ENCODE measurements at regions not wholly inside any gene's neighbourhood (a gene's known extent, or its start where the extent isn't known, plus 50 kb on each side); places are given as distances from the start of the nearest gene placed in this dataset.

DNA sequence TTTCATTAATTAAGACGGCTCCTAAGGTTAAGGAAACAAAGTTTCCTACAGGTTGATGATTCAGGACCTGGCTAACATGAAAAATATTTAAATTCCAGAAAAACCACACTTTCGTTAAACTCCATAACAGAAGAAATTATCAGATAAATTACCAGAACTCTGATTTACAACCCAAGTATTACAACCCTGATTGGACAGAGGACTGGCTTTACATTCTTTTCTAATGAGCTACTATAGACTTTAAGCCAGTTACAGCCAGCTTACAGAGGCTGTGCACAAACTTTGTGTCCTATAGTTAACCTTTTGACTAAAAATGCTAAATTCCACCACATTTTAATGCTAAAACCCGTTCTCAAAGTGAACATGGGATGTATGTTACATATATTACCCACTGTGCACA, 458.6 kb downstream of the KCNJ3 start:
- Mint-ChIP-seq H3K27me3 (no peaks in the 10 kb centered on the region), H3K27ac (no peak overlapping the region), H3K4me1 (no peaks in the 10 kb centered on the region), H3K4me3 (no peak overlapping the region), H3K36me3 (no peaks in the 10 kb centered on the region), H3K9me3 (peaks cover 0 to 6% (median 4%) of the 10 kb centered on the region in 7 donors)
- ATAC-seq (ENCODE audit: low read depth in 2 of 2): no peak
- H3K9me3 ChIP-seq (ENCODE audit: control insufficient read depth in 2 of 2, low read length in 2 of 2): peaks cover 0 to 3% of the 10 kb centered on the region in 2 experiments
- no peaks in the 10 kb centered on the region for H3K4me1 ChIP-seq (ENCODE audit: control insufficient read depth, insufficient read depth, low read length, poor library complexity, severe bottlenecking)
- H3K27me3 ChIP-seq (ENCODE audit: control insufficient read depth, insufficient read depth, low read length): no peaks in the 10 kb centered on the region
- H3K4me3 ChIP-seq (ENCODE audit: low read depth, low read length): no peak overlapping the region
- DNase-seq: no peak
- no peak overlapping the region for H3K27ac ChIP-seq (ENCODE audit: insufficient read depth, low read length, poor library complexity, severe bottlenecking)
- no peaks in the 10 kb centered on the region for H3K36me3 ChIP-seq (ENCODE audit: control insufficient read depth, insufficient read depth, low read length)

DNA sequence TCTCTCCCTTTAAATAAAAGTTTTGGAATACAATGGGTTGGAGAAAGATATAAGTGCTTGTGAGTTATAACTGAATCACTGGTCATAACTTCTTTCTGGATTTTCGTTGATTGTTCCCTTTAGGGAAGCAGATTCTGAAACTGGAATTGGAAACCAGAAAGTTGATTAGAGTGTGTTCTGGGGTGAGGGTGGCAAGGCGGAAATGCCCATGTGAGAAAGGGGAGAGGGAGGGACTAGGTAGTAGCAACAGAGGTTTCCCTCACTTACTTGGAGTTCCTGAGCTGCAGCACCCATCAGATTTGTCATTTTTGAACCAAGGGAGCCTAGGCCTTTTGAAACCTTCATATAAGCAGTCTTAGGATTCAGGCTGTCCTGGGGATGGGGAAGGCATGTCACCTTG, 453.4 kb downstream of the KCNJ3 start:
- Histone ChIP-seq H3K27ac (ENCODE audit: insufficient read depth, low read length, poor library complexity, severe bottlenecking) (no peak overlapping the region), H3K4me1 (ENCODE audit: control insufficient read depth, insufficient read depth, low read length, poor library complexity, severe bottlenecking) (no peaks in the 10 kb centered on the region), H3K9me3 (ENCODE audit: control insufficient read depth in 2 of 2, low read length in 2 of 2) (no peaks in the 10 kb centered on the region), H3K4me3 (ENCODE audit: low read depth, low read length) (no peak overlapping the region), H3K36me3 (ENCODE audit: control insufficient read depth, insufficient read depth, low read length) (no peaks in the 10 kb centered on the region), H3K27me3 (ENCODE audit: control insufficient read depth, insufficient read depth, low read length) (no peaks in the 10 kb centered on the region)
- H3K36me3 Mint-ChIP-seq: no peaks in the 10 kb centered on the region
- H3K9me3 Mint-ChIP-seq: peaks cover 2 to 9% (median 4%) of the 10 kb centered on the region in 7 donors
- no peaks in the 10 kb centered on the region for H3K4me1 Mint-ChIP-seq
- no peak overlapping the region for H3K4me3 Mint-ChIP-seq
- H3K27ac Mint-ChIP-seq: peak overlapping the region in 1 of 3 donors; percentile 12
- no peak for DNase-seq
- ATAC-seq (ENCODE audit: low read depth in 2 of 2): no peak
- H3K27me3 Mint-ChIP-seq: no peaks in the 10 kb centered on the region

DNA sequence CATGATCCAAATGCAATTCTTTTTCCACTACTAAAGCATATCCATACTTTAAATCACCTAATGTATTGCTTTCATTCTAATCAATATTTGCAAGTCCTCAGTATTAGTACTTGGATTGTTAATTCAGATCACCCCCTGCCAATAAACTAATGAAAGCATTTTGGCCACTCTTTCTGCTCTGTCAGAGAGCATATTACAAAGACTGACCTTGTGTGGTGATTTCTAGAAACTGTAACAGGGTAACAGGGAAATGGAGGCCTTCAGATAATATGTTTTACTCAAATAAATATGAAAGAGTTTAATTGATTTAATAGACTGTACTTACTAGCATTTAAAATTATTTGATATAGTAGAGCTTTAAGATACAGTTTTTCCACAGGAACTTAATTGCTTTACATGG, 453.0 kb downstream of the KCNJ3 start:
- Mint-ChIP-seq H3K27ac (no peak overlapping the region), H3K9me3 (peaks cover 2 to 9% (median 4%) of the 10 kb centered on the region in 7 donors)
- ATAC-seq (ENCODE audit: low read depth in 2 of 2): no peak

DNA sequence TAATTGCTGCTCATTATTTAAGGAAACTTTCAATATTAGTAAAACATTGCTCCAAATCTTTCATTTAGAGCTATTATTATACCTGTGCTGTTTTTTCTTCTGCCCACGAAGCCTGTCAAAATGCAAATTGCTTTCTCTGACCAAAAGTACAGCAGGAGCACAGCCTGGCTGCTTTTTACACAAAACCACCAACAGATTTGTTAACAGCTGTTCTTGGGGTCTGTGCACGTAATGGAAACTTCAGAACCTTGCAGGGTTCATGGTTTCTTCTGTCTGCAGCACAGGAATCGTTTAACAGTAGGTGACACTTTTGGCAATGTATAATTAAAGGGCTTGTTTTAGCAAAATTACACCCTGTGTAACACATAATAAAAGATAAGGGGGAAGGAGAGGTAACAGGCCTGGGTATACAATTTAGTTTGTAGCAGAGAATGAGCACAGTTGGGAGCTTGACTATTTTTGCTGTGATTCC, 447.3 kb downstream of the KCNJ3 start:
- H3K4me3 ChIP-seq (ENCODE audit: low read depth, low read length): no peak overlapping the region
- no peaks in the 10 kb centered on the region for H3K4me1 Mint-ChIP-seq

More for the DNA sequence above, 453.0 kb downstream of the KCNJ3 start:
- DNase-seq: no peak
- Histone ChIP-seq H3K36me3 (ENCODE audit: control insufficient read depth, insufficient read depth, low read length) (no peaks in the 10 kb centered on the region), H3K4me1 (ENCODE audit: control insufficient read depth, insufficient read depth, low read length, poor library complexity, severe bottlenecking) (no peaks in the 10 kb centered on the region), H3K27ac (ENCODE audit: insufficient read depth, low read length, poor library complexity, severe bottlenecking) (no peak overlapping the region), H3K4me3 (ENCODE audit: low read depth, low read length) (no peak overlapping the region), H3K9me3 (ENCODE audit: control insufficient read depth in 2 of 2, low read length in 2 of 2) (no peaks in the 10 kb centered on the region), H3K27me3 (ENCODE audit: control insufficient read depth, insufficient read depth, low read length) (no peaks in the 10 kb centered on the region)
- Mint-ChIP-seq H3K4me3 (peak overlapping the region in 1 of 4 donors; percentile 11), H3K4me1 (no peaks in the 10 kb centered on the region), H3K36me3 (no peaks in the 10 kb centered on the region), H3K27me3 (no peaks in the 10 kb centered on the region)

DNA sequence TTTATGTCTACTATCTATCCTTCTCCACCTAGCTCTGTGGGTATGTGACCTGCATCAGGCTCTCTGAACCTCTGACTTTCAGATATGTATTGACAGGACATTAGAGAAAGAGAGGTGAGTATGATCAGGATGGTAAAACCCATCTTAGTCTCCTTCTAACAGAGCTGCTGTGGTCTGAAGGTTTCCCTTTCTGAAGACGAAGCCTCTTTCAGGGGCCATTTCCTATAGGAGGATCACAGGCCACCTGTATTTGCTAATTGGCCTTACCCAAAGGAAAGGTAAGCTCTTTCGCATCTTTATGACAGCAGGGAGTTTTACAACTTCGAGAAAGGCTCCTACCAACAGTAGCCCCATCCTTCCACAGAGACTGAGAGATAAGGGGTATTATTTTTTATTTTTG, 442.9 kb downstream of the KCNJ3 start:
- Histone ChIP-seq H3K4me1 (ENCODE audit: control insufficient read depth, insufficient read depth, low read length, poor library complexity, severe bottlenecking) (no peaks in the 10 kb centered on the region), H3K36me3 (ENCODE audit: control insufficient read depth, insufficient read depth, low read length) (no peaks in the 10 kb centered on the region), H3K27ac (ENCODE audit: insufficient read depth, low read length, poor library complexity, severe bottlenecking) (no peak overlapping the region), H3K27me3 (ENCODE audit: control insufficient read depth, insufficient read depth, low read length) (no peaks in the 10 kb centered on the region), H3K4me3 (ENCODE audit: low read depth, low read length) (no peak overlapping the region), H3K9me3 (ENCODE audit: control insufficient read depth in 2 of 2, low read length in 2 of 2) (no peaks in the 10 kb centered on the region)
- Mint-ChIP-seq H3K36me3 (no peaks in the 10 kb centered on the region), H3K27me3 (no peaks in the 10 kb centered on the region), H3K27ac (no peak overlapping the region), H3K4me1 (no peaks in the 10 kb centered on the region), H3K4me3 (no peak overlapping the region), H3K9me3 (peaks cover 0 to 4% (median 2%) of the 10 kb centered on the region in 7 donors)
- ATAC-seq (ENCODE audit: low read depth in 2 of 2) (no peak), DNase-seq (no peak)

More for the DNA sequence above, 447.3 kb downstream of the KCNJ3 start:
- peaks cover 0 to 4% (median 0%) of the 10 kb centered on the region in 7 donors for H3K9me3 Mint-ChIP-seq
- no peaks in the 10 kb centered on the region for H3K27me3 Mint-ChIP-seq
- H3K36me3 Mint-ChIP-seq: no peaks in the 10 kb centered on the region
- H3K27ac Mint-ChIP-seq: peak overlapping the region in 1 of 3 donors; percentile 65
- no peak for DNase-seq
- H3K9me3 ChIP-seq (ENCODE audit: control insufficient read depth in 2 of 2, low read length in 2 of 2): no peaks in the 10 kb centered on the region
- ATAC-seq (ENCODE audit: low read depth in 2 of 2): no peak
- H3K27me3 ChIP-seq (ENCODE audit: control insufficient read depth, insufficient read depth, low read length): no peaks in the 10 kb centered on the region
- no peaks in the 10 kb centered on the region for H3K36me3 ChIP-seq (ENCODE audit: control insufficient read depth, insufficient read depth, low read length)
- no peaks in the 10 kb centered on the region for H3K4me1 ChIP-seq (ENCODE audit: control insufficient read depth, insufficient read depth, low read length, poor library complexity, severe bottlenecking)
- H3K27ac ChIP-seq (ENCODE audit: insufficient read depth, low read length, poor library complexity, severe bottlenecking): no peak overlapping the region
- no peak overlapping the region for H3K4me3 Mint-ChIP-seq

DNA sequence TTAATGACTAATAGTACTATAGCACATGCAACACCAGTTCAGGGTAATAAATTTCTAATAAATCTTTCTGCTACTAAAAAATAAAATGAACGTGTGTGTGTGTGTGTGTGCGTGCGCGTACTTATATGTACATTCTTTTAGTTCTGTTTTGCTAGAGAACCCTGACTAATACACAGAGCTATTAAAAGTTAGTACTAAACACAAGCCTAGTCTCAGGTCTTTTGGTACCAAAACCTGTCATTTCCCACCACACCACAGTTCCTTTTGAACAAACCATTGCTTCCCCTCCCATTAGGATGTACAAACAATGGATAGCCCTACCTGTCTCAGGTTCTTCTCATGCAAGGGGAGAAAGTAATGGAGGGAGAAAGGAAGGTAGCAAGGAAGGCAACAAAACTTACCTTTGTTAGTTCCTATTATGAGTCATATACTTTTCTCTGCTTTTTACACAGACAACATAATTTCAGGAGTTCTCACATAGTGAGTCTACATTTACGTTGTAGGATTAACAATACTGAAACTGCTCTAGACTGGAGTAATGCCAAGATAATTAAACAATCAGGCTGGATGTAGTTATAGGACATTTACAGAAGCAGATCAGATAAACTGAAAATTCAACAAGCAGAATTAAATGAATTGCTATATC, 427.2 kb downstream of the KCNJ3 start:
- Histone ChIP-seq H3K4me1 (ENCODE audit: control insufficient read depth, insufficient read depth, low read length, poor library complexity, severe bottlenecking) (no peaks in the 10 kb centered on the region), H3K9me3 (ENCODE audit: control insufficient read depth in 2 of 2, low read length in 2 of 2) (no peaks in the 10 kb centered on the region), H3K4me3 (ENCODE audit: low read depth, low read length) (no peak overlapping the region), H3K36me3 (ENCODE audit: control insufficient read depth, insufficient read depth, low read length) (no peaks in the 10 kb centered on the region), H3K27me3 (ENCODE audit: control insufficient read depth, insufficient read depth, low read length) (no peaks in the 10 kb centered on the region), H3K27ac (ENCODE audit: insufficient read depth, low read length, poor library complexity, severe bottlenecking) (no peak overlapping the region)
- Mint-ChIP-seq H3K27ac (no peak overlapping the region), H3K9me3 (peaks cover 0 to 9% (median 3%) of the 10 kb centered on the region in 7 donors), H3K4me1 (no peaks in the 10 kb centered on the region), H3K27me3 (no peaks in the 10 kb centered on the region), H3K4me3 (no peak overlapping the region), H3K36me3 (no peaks in the 10 kb centered on the region)
- no peak for ATAC-seq (ENCODE audit: low read depth in 2 of 2)
- DNase-seq: no peak

DNA sequence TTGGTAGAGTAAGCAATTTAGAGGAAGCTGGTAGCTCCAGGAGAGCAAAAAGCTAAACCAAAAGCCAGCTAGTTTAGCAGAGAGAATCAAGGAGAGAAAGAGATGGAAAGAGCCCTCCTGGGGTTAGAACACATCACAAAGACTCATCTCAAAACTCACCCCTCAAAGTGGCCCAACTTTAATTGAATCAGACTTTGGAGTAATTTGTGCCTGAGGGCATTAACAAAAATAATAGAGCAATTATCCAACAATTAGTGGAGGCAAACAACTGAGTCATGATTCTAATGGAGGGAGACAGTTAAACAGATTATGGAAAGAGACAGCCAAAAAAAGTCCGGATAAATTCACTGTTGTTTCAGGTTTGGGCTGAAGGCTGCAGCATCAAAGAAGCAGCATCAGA, 417.4 kb downstream of the KCNJ3 start:
- Histone ChIP-seq H3K27ac (ENCODE audit: insufficient read depth, low read length, poor library complexity, severe bottlenecking) (no peak overlapping the region), H3K27me3 (ENCODE audit: control insufficient read depth, insufficient read depth, low read length) (no peaks in the 10 kb centered on the region), H3K4me1 (ENCODE audit: control insufficient read depth, insufficient read depth, low read length, poor library complexity, severe bottlenecking) (no peaks in the 10 kb centered on the region), H3K4me3 (ENCODE audit: low read depth, low read length) (no peak overlapping the region), H3K36me3 (ENCODE audit: control insufficient read depth, insufficient read depth, low read length) (no peaks in the 10 kb centered on the region), H3K9me3 (ENCODE audit: control insufficient read depth in 2 of 2, low read length in 2 of 2) (peaks cover 1 to 7% of the 10 kb centered on the region in 2 experiments)
- Mint-ChIP-seq H3K27ac (no peak overlapping the region), H3K4me3 (no peak overlapping the region), H3K36me3 (no peaks in the 10 kb centered on the region), H3K27me3 (no peaks in the 10 kb centered on the region), H3K4me1 (no peaks in the 10 kb centered on the region), H3K9me3 (peaks cover 0 to 7% (median 5%) of the 10 kb centered on the region in 7 donors)
- no peak for DNase-seq
- ATAC-seq (ENCODE audit: low read depth in 2 of 2): no peak

DNA sequence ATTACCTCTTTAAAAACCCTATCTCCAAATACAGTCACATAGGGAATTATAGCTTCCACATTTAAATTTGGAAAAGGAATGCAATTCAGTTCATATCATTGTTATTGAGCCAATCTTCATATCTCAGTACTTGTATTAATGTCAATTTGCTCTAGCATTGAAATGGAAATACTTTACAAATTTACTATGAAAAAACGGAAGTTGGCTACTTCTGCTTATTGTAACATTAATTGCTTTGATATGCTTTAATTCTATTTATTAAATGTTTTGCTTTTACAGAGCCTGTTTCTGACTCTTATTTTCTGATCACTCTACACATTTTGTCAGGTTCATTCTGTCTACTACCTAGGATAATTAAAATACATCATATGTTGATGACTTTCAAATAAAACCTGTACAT, 412.6 kb downstream of the KCNJ3 start:
- Mint-ChIP-seq H3K27ac (no peak overlapping the region), H3K4me1 (no peaks in the 10 kb centered on the region), H3K36me3 (no peaks in the 10 kb centered on the region), H3K9me3 (peaks cover 0 to 14% (median 2%) of the 10 kb centered on the region in 7 donors), H3K27me3 (no peaks in the 10 kb centered on the region), H3K4me3 (no peak overlapping the region)
- Histone ChIP-seq H3K27me3 (ENCODE audit: control insufficient read depth, insufficient read depth, low read length) (no peaks in the 10 kb centered on the region), H3K4me1 (ENCODE audit: control insufficient read depth, insufficient read depth, low read length, poor library complexity, severe bottlenecking) (no peaks in the 10 kb centered on the region), H3K9me3 (ENCODE audit: control insufficient read depth in 2 of 2, low read length in 2 of 2) (peaks cover 1 to 7% of the 10 kb centered on the region in 2 experiments), H3K36me3 (ENCODE audit: control insufficient read depth, insufficient read depth, low read length) (no peaks in the 10 kb centered on the region), H3K27ac (ENCODE audit: insufficient read depth, low read length, poor library complexity, severe bottlenecking) (no peak overlapping the region), H3K4me3 (ENCODE audit: low read depth, low read length) (no peak overlapping the region)
- DNase-seq: no peak
- ATAC-seq (ENCODE audit: low read depth in 2 of 2): no peak

All from CD4-positive, CD25-positive, alpha-beta regulatory T cell (primary cell).